GM18505 (cell line): ENCODE measurements at regions not wholly inside any gene's neighbourhood (a gene's known extent, or its start where the extent isn't known, plus 50 kb on each side); places are given as distances from the start of the nearest gene placed in this dataset.

Experiments used
- ATAC-seq: cut with Tn5 transposase; IDR thresholded peaks from one replicate; pipeline ENCODE4 v1.9.1; 2021; ENCODE audit not compliant: unreplicated experiment
- POLR2A ChIP-seq: IDR thresholded peaks from 4 replicates; pipeline ENCODE4 v1.6.1; 2011; ENCODE audit warnings: borderline replicate concordance; ENCODE audit not compliant: insufficient read depth, insufficient read length; ENCODE audit errors: extremely low read depth

- no peak for ATAC-seq
- TF ChIP-seq POLR2A: no peak
Measured at GRCh38 chr16:86088816-86089215, 189.9 kb downstream of the IRF8 start.

- TF ChIP-seq POLR2A: no peak
- ATAC-seq: no peak
Measured at GRCh38 chr16:86089334-86089900, 190.5 kb downstream of the IRF8 start.

GRCh38 chr16:86089991-86090390 lies 191.0 kb downstream of the IRF8 start:
- TF ChIP-seq POLR2A: no peak
- ATAC-seq: no peak

- TF ChIP-seq POLR2A: no peak
- ATAC-seq: no peak
Measured at GRCh38 chr16:86090461-86091170, 191.7 kb downstream of the IRF8 start.

- no peak for ATAC-seq
Measured at GRCh38 chr16:86091976-86092375, 193.0 kb downstream of the IRF8 start.

GRCh38 chr16:86092586-86093480 lies 193.9 kb downstream of the IRF8 start:
- TF ChIP-seq POLR2A: no peak
- ATAC-seq: no peak

More at GRCh38 chr16:86091976-86092375, 193.0 kb downstream of the IRF8 start:
- TF ChIP-seq POLR2A: no peak

- no peak for ATAC-seq
- TF ChIP-seq POLR2A: no peak
Measured at GRCh38 chr16:86093801-86094750, 195.1 kb downstream of the IRF8 start.

- no peak for ATAC-seq
- TF ChIP-seq POLR2A: no peak
Measured at GRCh38 chr16:86095131-86095752, 196.3 kb downstream of the IRF8 start.

GRCh38 chr16:86095906-86096485 lies 197.0 kb downstream of the IRF8 start:
- ATAC-seq: no peak
- TF ChIP-seq POLR2A: no peak

- no peak for TF ChIP-seq POLR2A
- ATAC-seq: no peak
Measured at GRCh38 chr16:86096850-86097249, 197.9 kb downstream of the IRF8 start.

- no peak for TF ChIP-seq POLR2A
- ATAC-seq: no peak
Measured at GRCh38 chr16:86099326-86099725, 200.4 kb downstream of the IRF8 start.

- TF ChIP-seq POLR2A: no peak
- no peak for ATAC-seq
Measured at GRCh38 chr16:86100205-86101136, 201.5 kb downstream of the IRF8 start.
